HEK293 (cell line): ENCODE measurements at regions not wholly inside any gene's neighbourhood (a gene's known extent, or its start where the extent isn't known, plus 50 kb on each side); places are given as distances from the start of the nearest gene placed in this dataset.

Source experiments
- YY1 ChIP-seq: fragments of 450-650 bp; formaldehyde crosslinking; IDR thresholded peaks from 2 replicates; pipeline ENCODE4 v1.5.1; 2018; ENCODE audit warnings: missing biosample characterization, missing genetic modification characterization
- ZBTB1 ChIP-seq: fragments of 450-650 bp; formaldehyde crosslinking; IDR thresholded peaks from 2 replicates; pipeline ENCODE4 v1.5.1; 2016; ENCODE audit warnings: missing biosample characterization, missing genetic modification characterization
- ZNF302 ChIP-seq: fragments of 450-650 bp; formaldehyde crosslinking; IDR thresholded peaks from 2 replicates; pipeline ENCODE4 v1.5.1; 2016; ENCODE audit warnings: missing biosample characterization, missing genetic modification characterization, low read depth
- ZNF639 ChIP-seq: fragments of 450-650 bp; formaldehyde crosslinking; IDR thresholded peaks from 2 replicates; pipeline ENCODE4 v1.5.1; 2016; ENCODE audit warnings: missing biosample characterization, missing genetic modification characterization
- ZNF660 ChIP-seq: fragments of 450-650 bp; IDR thresholded peaks from 2 replicates; pipeline ENCODE4 v1.5.1; 2018; ENCODE audit warnings: missing biosample characterization, mild to moderate bottlenecking, missing genetic modification characterization
- ZNF670 ChIP-seq: fragments of 450-650 bp; formaldehyde crosslinking; IDR thresholded peaks from 2 replicates; pipeline ENCODE4 v1.5.1; 2016; ENCODE audit warnings: missing biosample characterization, missing genetic modification characterization, low read depth
- ZNF704 ChIP-seq: fragments of 450-650 bp; formaldehyde crosslinking; IDR thresholded peaks from 2 replicates; pipeline ENCODE4 v1.5.1; 2016; ENCODE audit warnings: missing biosample characterization, missing genetic modification characterization
- TF ChIP-seq, protein P1 (sequence below): fragments of 450-650 bp; formaldehyde crosslinking; IDR thresholded peaks from 2 replicates; pipeline ENCODE4 v1.5.1; 2016; ENCODE audit warnings: missing biosample characterization, missing genetic modification characterization
- TF ChIP-seq, protein P2 (sequence below): fragments of 450-650 bp; formaldehyde crosslinking; IDR thresholded peaks from 2 replicates; pipeline ENCODE4 v1.5.1; 2016; ENCODE audit warnings: missing biosample characterization, missing genetic modification characterization
- TF ChIP-seq, protein P3 (sequence below): fragments of 450-650 bp; formaldehyde crosslinking; IDR thresholded peaks from 2 replicates; pipeline ENCODE4 v1.5.1; 2017; ENCODE audit warnings: missing biosample characterization, missing genetic modification characterization

- TF ChIP-seq YY1 (tag by site-specific recombination), result no peak
- TF ChIP-seq, protein P1, sequence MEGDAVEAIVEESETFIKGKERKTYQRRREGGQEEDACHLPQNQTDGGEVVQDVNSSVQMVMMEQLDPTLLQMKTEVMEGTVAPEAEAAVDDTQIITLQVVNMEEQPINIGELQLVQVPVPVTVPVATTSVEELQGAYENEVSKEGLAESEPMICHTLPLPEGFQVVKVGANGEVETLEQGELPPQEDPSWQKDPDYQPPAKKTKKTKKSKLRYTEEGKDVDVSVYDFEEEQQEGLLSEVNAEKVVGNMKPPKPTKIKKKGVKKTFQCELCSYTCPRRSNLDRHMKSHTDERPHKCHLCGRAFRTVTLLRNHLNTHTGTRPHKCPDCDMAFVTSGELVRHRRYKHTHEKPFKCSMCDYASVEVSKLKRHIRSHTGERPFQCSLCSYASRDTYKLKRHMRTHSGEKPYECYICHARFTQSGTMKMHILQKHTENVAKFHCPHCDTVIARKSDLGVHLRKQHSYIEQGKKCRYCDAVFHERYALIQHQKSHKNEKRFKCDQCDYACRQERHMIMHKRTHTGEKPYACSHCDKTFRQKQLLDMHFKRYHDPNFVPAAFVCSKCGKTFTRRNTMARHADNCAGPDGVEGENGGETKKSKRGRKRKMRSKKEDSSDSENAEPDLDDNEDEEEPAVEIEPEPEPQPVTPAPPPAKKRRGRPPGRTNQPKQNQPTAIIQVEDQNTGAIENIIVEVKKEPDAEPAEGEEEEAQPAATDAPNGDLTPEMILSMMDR (tag by site-specific recombination), result no peak
- no peak for TF ChIP-seq ZBTB1 (tag by site-specific recombination)
- no peak for TF ChIP-seq ZNF670 (tag by site-specific recombination)
- TF ChIP-seq, protein P2, sequence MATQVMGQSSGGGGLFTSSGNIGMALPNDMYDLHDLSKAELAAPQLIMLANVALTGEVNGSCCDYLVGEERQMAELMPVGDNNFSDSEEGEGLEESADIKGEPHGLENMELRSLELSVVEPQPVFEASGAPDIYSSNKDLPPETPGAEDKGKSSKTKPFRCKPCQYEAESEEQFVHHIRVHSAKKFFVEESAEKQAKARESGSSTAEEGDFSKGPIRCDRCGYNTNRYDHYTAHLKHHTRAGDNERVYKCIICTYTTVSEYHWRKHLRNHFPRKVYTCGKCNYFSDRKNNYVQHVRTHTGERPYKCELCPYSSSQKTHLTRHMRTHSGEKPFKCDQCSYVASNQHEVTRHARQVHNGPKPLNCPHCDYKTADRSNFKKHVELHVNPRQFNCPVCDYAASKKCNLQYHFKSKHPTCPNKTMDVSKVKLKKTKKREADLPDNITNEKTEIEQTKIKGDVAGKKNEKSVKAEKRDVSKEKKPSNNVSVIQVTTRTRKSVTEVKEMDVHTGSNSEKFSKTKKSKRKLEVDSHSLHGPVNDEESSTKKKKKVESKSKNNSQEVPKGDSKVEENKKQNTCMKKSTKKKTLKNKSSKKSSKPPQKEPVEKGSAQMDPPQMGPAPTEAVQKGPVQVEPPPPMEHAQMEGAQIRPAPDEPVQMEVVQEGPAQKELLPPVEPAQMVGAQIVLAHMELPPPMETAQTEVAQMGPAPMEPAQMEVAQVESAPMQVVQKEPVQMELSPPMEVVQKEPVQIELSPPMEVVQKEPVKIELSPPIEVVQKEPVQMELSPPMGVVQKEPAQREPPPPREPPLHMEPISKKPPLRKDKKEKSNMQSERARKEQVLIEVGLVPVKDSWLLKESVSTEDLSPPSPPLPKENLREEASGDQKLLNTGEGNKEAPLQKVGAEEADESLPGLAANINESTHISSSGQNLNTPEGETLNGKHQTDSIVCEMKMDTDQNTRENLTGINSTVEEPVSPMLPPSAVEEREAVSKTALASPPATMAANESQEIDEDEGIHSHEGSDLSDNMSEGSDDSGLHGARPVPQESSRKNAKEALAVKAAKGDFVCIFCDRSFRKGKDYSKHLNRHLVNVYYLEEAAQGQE (tag by site-specific recombination), result no peak
- no peak for TF ChIP-seq ZNF660
- TF ChIP-seq, protein P3, sequence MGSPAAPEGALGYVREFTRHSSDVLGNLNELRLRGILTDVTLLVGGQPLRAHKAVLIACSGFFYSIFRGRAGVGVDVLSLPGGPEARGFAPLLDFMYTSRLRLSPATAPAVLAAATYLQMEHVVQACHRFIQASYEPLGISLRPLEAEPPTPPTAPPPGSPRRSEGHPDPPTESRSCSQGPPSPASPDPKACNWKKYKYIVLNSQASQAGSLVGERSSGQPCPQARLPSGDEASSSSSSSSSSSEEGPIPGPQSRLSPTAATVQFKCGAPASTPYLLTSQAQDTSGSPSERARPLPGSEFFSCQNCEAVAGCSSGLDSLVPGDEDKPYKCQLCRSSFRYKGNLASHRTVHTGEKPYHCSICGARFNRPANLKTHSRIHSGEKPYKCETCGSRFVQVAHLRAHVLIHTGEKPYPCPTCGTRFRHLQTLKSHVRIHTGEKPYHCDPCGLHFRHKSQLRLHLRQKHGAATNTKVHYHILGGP (tag by site-specific recombination), result no peak
- TF ChIP-seq ZNF704 (tag by site-specific recombination), result no peak
- TF ChIP-seq ZNF302 (tag by site-specific recombination), result no peak
- TF ChIP-seq ZNF639, result no peak
Measured at GRCh38 chr3:118675305-118675704, 359.3 kb downstream of the IGSF11 start.
